ENCODE measurements at regions not wholly inside any gene's neighbourhood (a gene's known extent, or its start where the extent isn't known, plus 50 kb on each side); places are given as distances from the start of the nearest gene placed in this dataset.

DNA sequence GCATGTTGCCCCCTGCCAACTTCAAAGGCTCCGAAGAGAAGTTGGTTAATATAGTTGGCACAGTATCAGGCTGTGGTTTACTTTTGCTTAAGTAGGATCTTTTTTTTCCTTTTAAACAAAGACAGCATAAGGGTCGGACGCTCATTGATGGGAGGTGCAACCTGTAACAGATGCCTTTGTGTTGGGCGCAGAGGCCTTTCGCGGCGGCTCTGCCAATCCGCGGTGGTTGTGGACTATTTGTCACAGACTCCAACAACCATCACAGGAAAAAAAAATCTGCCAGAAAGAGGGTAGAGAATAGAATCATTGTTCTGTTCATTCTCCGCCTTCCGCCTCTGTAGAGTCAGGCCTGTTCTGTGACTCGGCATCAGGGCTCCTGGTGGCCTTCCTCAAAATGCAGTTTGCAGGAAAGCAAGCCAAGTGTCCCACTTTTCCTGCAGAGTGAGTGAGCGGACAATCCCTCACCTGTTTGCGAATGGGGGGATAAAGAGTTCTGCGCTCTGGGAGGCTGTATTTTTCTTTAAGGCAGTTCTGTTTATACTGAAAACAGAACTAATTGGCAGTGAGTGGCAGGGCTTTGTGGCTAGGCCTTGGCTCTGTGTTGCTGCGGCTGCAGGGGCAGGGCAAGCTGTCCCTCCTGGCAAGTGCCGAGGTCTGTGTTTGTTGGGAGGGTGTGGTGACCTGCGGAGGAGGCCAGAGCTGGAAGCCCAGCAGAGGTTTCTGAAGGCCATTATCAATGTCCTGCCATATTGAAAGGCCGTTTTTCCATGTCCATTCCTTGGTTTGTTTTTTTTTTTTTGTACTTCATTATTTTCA, 83.0 kb upstream of the PIWIL1 start:
- Histone ChIP-seq H3K36me3 (ENCODE audit: control insufficient read depth in 1 of 2, insufficient read depth in 2 of 2, low read length in 2 of 2) (no peaks in the 10 kb centered on the region), H3K27ac (ENCODE audit: low read depth, low read length) (no peak overlapping the region), H3K4me2 (ENCODE audit: low read length) (no peak overlapping the region), H2AFZ (ENCODE audit: low read depth, low read length, poor library complexity, severe bottlenecking) (no peak overlapping the region), H3K9me2 (ENCODE audit: insufficient read depth) (no peaks in the 10 kb centered on the region), H3K9me3 (ENCODE audit: control insufficient read depth in 1 of 2, insufficient read depth in 1 of 2, low read depth in 1 of 2, low read length in 2 of 2) (peaks cover 0 to 2% of the 10 kb centered on the region in 2 experiments; a peak in 1 of 4 replicates), H3K4me3 (replicated peaks in 1 of 2; ENCODE audit: low read depth in 1 of 2, low read length in 2 of 2) (no peak overlapping the region), H4K20me1 (ENCODE audit: insufficient read depth) (no peaks in the 10 kb centered on the region), H3K27me3 (ENCODE audit: insufficient read depth, low read length) (no peaks in the 10 kb centered on the region), H3K9ac (ENCODE audit: low read length) (no peak overlapping the region), H3K79me2 (ENCODE audit: insufficient read depth, low read length) (no peaks in the 10 kb centered on the region), H3K4me1 (ENCODE audit: control insufficient read depth in 1 of 2, insufficient read depth in 2 of 2, low read length in 2 of 2) (no peaks in the 10 kb centered on the region)
- ChIA-PET CTCF (no interaction called here), POLR2A (no interaction called here), RAD21 (ENCODE audit: low non-redundant PET in 1 of 2, low total read pairs in 2 of 2, uncharacterized antibody in 2 of 2, unreplicated experiment in 2 of 2) (no interaction called here)
- no peak for DNase-seq (ENCODE audit: low read depth, low spot score)
- TF ChIP-seq, protein P1, sequence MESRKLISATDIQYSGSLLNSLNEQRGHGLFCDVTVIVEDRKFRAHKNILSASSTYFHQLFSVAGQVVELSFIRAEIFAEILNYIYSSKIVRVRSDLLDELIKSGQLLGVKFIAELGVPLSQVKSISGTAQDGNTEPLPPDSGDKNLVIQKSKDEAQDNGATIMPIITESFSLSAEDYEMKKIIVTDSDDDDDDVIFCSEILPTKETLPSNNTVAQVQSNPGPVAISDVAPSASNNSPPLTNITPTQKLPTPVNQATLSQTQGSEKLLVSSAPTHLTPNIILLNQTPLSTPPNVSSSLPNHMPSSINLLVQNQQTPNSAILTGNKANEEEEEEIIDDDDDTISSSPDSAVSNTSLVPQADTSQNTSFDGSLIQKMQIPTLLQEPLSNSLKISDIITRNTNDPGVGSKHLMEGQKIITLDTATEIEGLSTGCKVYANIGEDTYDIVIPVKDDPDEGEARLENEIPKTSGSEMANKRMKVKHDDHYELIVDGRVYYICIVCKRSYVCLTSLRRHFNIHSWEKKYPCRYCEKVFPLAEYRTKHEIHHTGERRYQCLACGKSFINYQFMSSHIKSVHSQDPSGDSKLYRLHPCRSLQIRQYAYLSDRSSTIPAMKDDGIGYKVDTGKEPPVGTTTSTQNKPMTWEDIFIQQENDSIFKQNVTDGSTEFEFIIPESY (IDR thresholded peaks at IDR 0.05; ENCODE audit: extremely low read depth, insufficient replicate concordance, low read length), result no peak
- TF ChIP-seq, protein P2, sequence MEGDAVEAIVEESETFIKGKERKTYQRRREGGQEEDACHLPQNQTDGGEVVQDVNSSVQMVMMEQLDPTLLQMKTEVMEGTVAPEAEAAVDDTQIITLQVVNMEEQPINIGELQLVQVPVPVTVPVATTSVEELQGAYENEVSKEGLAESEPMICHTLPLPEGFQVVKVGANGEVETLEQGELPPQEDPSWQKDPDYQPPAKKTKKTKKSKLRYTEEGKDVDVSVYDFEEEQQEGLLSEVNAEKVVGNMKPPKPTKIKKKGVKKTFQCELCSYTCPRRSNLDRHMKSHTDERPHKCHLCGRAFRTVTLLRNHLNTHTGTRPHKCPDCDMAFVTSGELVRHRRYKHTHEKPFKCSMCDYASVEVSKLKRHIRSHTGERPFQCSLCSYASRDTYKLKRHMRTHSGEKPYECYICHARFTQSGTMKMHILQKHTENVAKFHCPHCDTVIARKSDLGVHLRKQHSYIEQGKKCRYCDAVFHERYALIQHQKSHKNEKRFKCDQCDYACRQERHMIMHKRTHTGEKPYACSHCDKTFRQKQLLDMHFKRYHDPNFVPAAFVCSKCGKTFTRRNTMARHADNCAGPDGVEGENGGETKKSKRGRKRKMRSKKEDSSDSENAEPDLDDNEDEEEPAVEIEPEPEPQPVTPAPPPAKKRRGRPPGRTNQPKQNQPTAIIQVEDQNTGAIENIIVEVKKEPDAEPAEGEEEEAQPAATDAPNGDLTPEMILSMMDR (IDR thresholded peaks at IDR 0.05 in 2 of 3, conservative IDR thresholded peaks at IDR 0.05 in 1 of 3; ENCODE audit: borderline replicate concordance in 1 of 3, insufficient read depth in 1 of 3, low read depth in 2 of 3, low read length in 2 of 3), result no peak
- TF ChIP-seq, protein P3, sequence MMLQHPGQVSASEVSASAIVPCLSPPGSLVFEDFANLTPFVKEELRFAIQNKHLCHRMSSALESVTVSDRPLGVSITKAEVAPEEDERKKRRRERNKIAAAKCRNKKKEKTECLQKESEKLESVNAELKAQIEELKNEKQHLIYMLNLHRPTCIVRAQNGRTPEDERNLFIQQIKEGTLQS (IDR thresholded peaks at IDR 0.05), result no peak
- TF ChIP-seq FOSL1 (IDR thresholded peaks at IDR 0.05; ENCODE audit: low read depth) (no peak), SP1 (IDR thresholded peaks at IDR 0.05; ENCODE audit: low read depth) (no peak), SIN3A (IDR thresholded peaks at IDR 0.05; ENCODE audit: low read depth) (no peak), RAD21 (IDR thresholded peaks at IDR 0.05; ENCODE audit: low read depth) (no peak), EZH2 (IDR thresholded peaks at IDR 0.05) (no peak), JUND (IDR thresholded peaks at IDR 0.05) (no peak), EGR1 (IDR thresholded peaks at IDR 0.05; ENCODE audit: low read depth) (no peak), ZFX (IDR thresholded peaks at IDR 0.05) (no peak), CEBPB (IDR thresholded peaks at IDR 0.05; ENCODE audit: low read depth) (no peak), POLR2A (IDR thresholded peaks at IDR 0.05; ENCODE audit: borderline replicate concordance, extremely low read depth, insufficient read depth, insufficient read length) (no peak), YY1 (IDR thresholded peaks at IDR 0.05; ENCODE audit: extremely low read depth, insufficient replicate concordance, low read depth, low read length) (no peak)
- intact Hi-C loops (cut with micrococcal nuclease), result no loop called here
- BruUV-seq (replicated peaks), result no TSS peak
- ATAC-seq, result no peak

All from HCT116 (cell line).